ENCODE measurements at regions not wholly inside any gene's neighbourhood (a gene's known extent, or its start where the extent isn't known, plus 50 kb on each side); places are given as distances from the start of the nearest gene placed in this dataset.

DNA sequence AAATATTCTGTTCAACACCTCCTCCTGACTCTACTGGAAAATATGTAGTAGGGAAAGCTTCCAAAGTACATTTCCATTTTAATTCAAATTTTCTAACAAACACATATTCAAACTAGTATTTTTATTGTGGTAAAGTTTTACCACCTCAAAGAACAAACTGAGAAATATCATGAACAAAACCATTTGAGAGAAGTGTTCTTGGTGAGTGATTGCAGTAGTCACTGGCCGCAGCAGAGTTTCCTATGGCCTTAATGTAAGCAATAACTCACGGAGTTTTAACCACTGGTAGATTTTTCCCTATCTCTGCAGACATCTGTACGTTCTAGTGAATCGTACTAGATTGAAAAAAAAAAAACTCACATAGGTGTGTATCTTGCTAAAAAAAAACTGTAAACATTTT, 487.0 kb upstream of the FZD8 start:
- 96% methylated on average over 4 of the region's 4 CpGs; no CpG with 5 or more reads in 1 of the 2 experiments for WGBS, 2 experiments (ENCODE audit: extremely low coverage in 1 of 2, insufficient coverage in 1 of 2, insufficient read length in 1 of 2, insufficient replicate concordance in 2 of 2, low coverage in 1 of 2, low lambda C conversion rate in 2 of 2, missing lambda C conversion rate in 1 of 2)
- no peak overlapping the region for H3K18ac ChIP-seq (ENCODE audit: extremely low read depth, low read length)
- no peak overlapping the region for H3K27ac ChIP-seq (ENCODE audit: low read depth, low read length)
- DNase-seq (ENCODE audit: low read depth in 1 of 2, low spot score in 2 of 2) (no peak), FAIRE-seq (no peak)
- ChIA-PET CTCF (ENCODE audit: partially characterized antibody) (no interaction called here), POLR2A (ENCODE audit: partially characterized antibody) (no interaction called here)
- no peaks in the 10 kb centered on the region for H3K27me3 ChIP-seq (replicated peaks in 1 of 4; ENCODE audit: control insufficient read depth in 3 of 4, extremely low read depth in 1 of 4, insufficient read depth in 3 of 4, low read length in 3 of 4)
- H2BK12ac ChIP-seq (ENCODE audit: low read depth, low read length): no peak overlapping the region
- H2BK120ac ChIP-seq (replicated peaks; ENCODE audit: low read depth, low read length): no peak overlapping the region
- H3K36me3 ChIP-seq (ENCODE audit: control insufficient read depth in 2 of 4, insufficient read depth in 4 of 4, low read length in 3 of 4): no peaks in the 10 kb centered on the region
- no peaks in the 10 kb centered on the region for H3K4me1 ChIP-seq (replicated peaks in 1 of 4; ENCODE audit: control insufficient read depth in 3 of 4, insufficient read depth in 4 of 4, low read length in 3 of 4)
- no peak overlapping the region for H3K4me3 ChIP-seq (ENCODE audit: extremely low read depth in 1 of 4, insufficient read depth in 2 of 4, low read depth in 3 of 4, low read length in 4 of 4)
- H3K23me2 ChIP-seq (ENCODE audit: low read depth, low read length): no peaks in the 10 kb centered on the region
- H2BK15ac ChIP-seq (ENCODE audit: low read length): no peak overlapping the region
- H4K91ac ChIP-seq (replicated peaks; ENCODE audit: insufficient read length, low read length): no peak overlapping the region
- H4K8ac ChIP-seq (ENCODE audit: extremely low read depth, insufficient read depth, low read length): no peak overlapping the region
- H3K9me3 ChIP-seq (ENCODE audit: insufficient read depth in 2 of 2, low read depth in 1 of 2, low read length in 1 of 2): no peaks in the 10 kb centered on the region
- H3K23ac ChIP-seq (ENCODE audit: insufficient read length): no peak overlapping the region
- H2BK20ac ChIP-seq (ENCODE audit: low read length): no peak overlapping the region
- no peaks in the 10 kb centered on the region for H3K79me1 ChIP-seq (ENCODE audit: low read depth, low read length)
- no peaks in the 10 kb centered on the region for H3K79me2 ChIP-seq (ENCODE audit: control insufficient read depth in 1 of 2, insufficient read depth in 2 of 2, low read length in 2 of 2)
- H2AK5ac ChIP-seq (ENCODE audit: low read depth, low read length): no peak overlapping the region
- H3K56ac ChIP-seq (replicated peaks; ENCODE audit: insufficient read length, low read depth, low read length): no peak overlapping the region
- H3K4ac ChIP-seq (replicated peaks; ENCODE audit: insufficient read length, low read depth, low read length): no peak overlapping the region
- H4K20me1 ChIP-seq (replicated peaks in 1 of 2; ENCODE audit: control insufficient read depth in 1 of 2, insufficient read depth in 2 of 2, low read length in 2 of 2): no peaks in the 10 kb centered on the region
- no peak overlapping the region for H2AFZ ChIP-seq (ENCODE audit: low read length)
- H3K14ac ChIP-seq (ENCODE audit: insufficient read length): no peak overlapping the region
- no peak overlapping the region for H4K5ac ChIP-seq (ENCODE audit: insufficient read length, low read depth, low read length)
- no peak overlapping the region for H2BK5ac ChIP-seq (ENCODE audit: low read depth, low read length)
- H3K4me2 ChIP-seq (ENCODE audit: insufficient read depth in 1 of 2, low read depth in 2 of 2, low read length in 2 of 2): no peak overlapping the region
- no peak overlapping the region for H3K9ac ChIP-seq (replicated peaks in 1 of 4; ENCODE audit: extremely low read depth in 1 of 4, low read depth in 3 of 4, low read length in 3 of 4)
- TF ChIP-seq BCL11A (IDR thresholded peaks at IDR 0.05; ENCODE audit: low read depth in 2 of 2, low read length in 2 of 2) (no peak), TCF12 (IDR thresholded peaks at IDR 0.05; ENCODE audit: low read depth, low read length) (no peak), RNF2 (IDR thresholded peaks at IDR 0.05; ENCODE audit: borderline replicate concordance, low read depth, low read length, missing control alignments, poor library complexity, severe bottlenecking) (no peak)
